HG03025 (cell line): ENCODE measurements at regions not wholly inside any gene's neighbourhood (a gene's known extent, or its start where the extent isn't known, plus 50 kb on each side); places are given as distances from the start of the nearest gene placed in this dataset.
A peak's percentile ranks its signal among the peaks of the same experiment; 100 is the strongest.

Experiments used
- ATAC-seq: cut with Tn5 transposase; IDR thresholded peaks from one replicate; pipeline ENCODE4 v1.9.1; 2021; ENCODE audit warnings: mild to moderate bottlenecking, moderate library complexity; ENCODE audit not compliant: unreplicated experiment, low FRiP score

- no peak for ATAC-seq
These were observed 102.6 kb upstream of the ABI3BP start for GRCh38 chr3:101095693-101096430.

- ATAC-seq: no peak
These were observed 98.3 kb upstream of the ABI3BP start for GRCh38 chr3:101091489-101091888.

- ATAC-seq: no peak
These were observed 92.5 kb upstream of the ABI3BP start for GRCh38 chr3:101085752-101086151.

GRCh38 chr3:101084404-101084803 lies 91.2 kb upstream of the ABI3BP start:
- ATAC-seq: no peak

- ATAC-seq: no peak
These were observed 88.8 kb upstream of the ABI3BP start for GRCh38 chr3:101081999-101082398.

GRCh38 chr3:101081446-101081845 lies 88.2 kb upstream of the ABI3BP start:
- no peak for ATAC-seq

GRCh38 chr3:101077361-101078011 lies 84.3 kb upstream of the ABI3BP start:
- ATAC-seq: no peak

GRCh38 chr3:101074518-101074917 lies 81.3 kb upstream of the ABI3BP start:
- no peak for ATAC-seq

- ATAC-seq: no peak
These were observed 79.1 kb upstream of the ABI3BP start for GRCh38 chr3:101072300-101072699.

- ATAC-seq: no peak
These were observed 77.5 kb upstream of the ABI3BP start for GRCh38 chr3:101070799-101071121.

- peak; percentile 72 for ATAC-seq
These were observed 76.9 kb upstream of the ABI3BP start for GRCh38 chr3:101069901-101070798.

- no peak for ATAC-seq
These were observed 75.8 kb upstream of the ABI3BP start for GRCh38 chr3:101068876-101069606.

GRCh38 chr3:101066711-101067129 lies 73.5 kb upstream of the ABI3BP start:
- ATAC-seq: no peak

GRCh38 chr3:101065962-101066361 lies 72.7 kb upstream of the ABI3BP start:
- ATAC-seq: no peak

GRCh38 chr3:101063401-101063800 lies 70.2 kb upstream of the ABI3BP start:
- ATAC-seq: no peak

- ATAC-seq: no peak
These were observed 68.1 kb upstream of the ABI3BP start for GRCh38 chr3:101061312-101061711.

- ATAC-seq: no peak
These were observed 57.6 kb upstream of the ABI3BP start for GRCh38 chr3:101050866-101051265.

- ATAC-seq: no peak
These were observed 56.8 kb upstream of the ABI3BP start for GRCh38 chr3:101050046-101050445.

- ATAC-seq: no peak
These were observed 56.3 kb upstream of the ABI3BP start for GRCh38 chr3:101049532-101049931.

GRCh38 chr3:101043687-101044078 lies 50.5 kb upstream of the ABI3BP start:
- ATAC-seq: no peak
